ENCODE measurements at regions not wholly inside any gene's neighbourhood (a gene's known extent, or its start where the extent isn't known, plus 50 kb on each side); places are given as distances from the start of the nearest gene placed in this dataset.
A peak's percentile ranks its signal among the peaks of the same experiment; 100 is the strongest.

DNA sequence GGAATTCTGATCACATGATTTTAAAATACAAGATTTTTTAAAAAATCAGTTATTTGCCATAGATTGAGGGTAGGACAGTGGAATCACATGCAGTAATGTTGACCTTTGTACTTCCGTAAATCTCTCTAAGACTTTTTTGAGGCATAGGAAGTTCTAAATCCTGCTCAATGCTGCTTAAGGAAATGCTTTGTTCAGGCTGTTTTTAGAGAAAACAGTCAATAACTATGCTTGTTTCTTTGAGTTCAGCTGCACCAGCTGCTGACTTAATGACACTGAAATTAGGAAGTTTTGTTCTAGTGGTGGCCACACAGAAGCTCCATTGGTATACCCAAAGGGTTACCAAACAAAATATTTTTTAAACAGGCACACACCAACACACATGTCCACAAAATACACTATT, 60.9 kb downstream of the KLF12 start:
- POLR2A ChIA-PET, result interaction anchor here (1.0 to 1.1 kb wide), 2 partner anchors 11 kb away, joined by 3 read pairs; no protein-coding TSS in a partner anchor
- Mint-ChIP-seq H3K27me3 (no peaks in the 10 kb centered on the region), H3K4me3 (peak overlapping the region in 3 of 10 donors; percentile 10 to 33 (median 14)), H3K36me3 (peaks cover 5 to 22% (median 7%) of the 10 kb centered on the region in 5 donors), H3K27ac (peak overlapping the region in 7 of 9 donors; percentile 40 to 83 (median 66)), H3K4me1 (peaks cover 44 to 88% (median 79%) of the 10 kb centered on the region in 7 donors), H3K9me3 (peaks cover 0 to 5% (median 0%) of the 10 kb centered on the region in 11 donors)
- H3K27me3 ChIP-seq (ENCODE audit: control insufficient read depth in 2 of 2, insufficient read depth in 2 of 2, low read length in 2 of 2), result no peaks in the 10 kb centered on the region
- H3K4me3 ChIP-seq (ENCODE audit: low read length), result no peak overlapping the region
- no peaks in the 10 kb centered on the region for H3K9me3 ChIP-seq (ENCODE audit: control insufficient read depth in 2 of 3, low read length in 3 of 3)
- peaks cover 38 to 43% of the 10 kb centered on the region in 2 donors for H3K4me1 ChIP-seq (ENCODE audit: control insufficient read depth in 2 of 2, insufficient read depth in 2 of 2, low read length in 2 of 2)
- ATAC-seq (no peak), DNase-seq (no peak)
- CTCF ChIA-PET, result no interaction called here
- H3K27ac ChIP-seq (ENCODE audit: low read depth, low read length), result no peak overlapping the region
- no peaks in the 10 kb centered on the region for H3K36me3 ChIP-seq (ENCODE audit: control insufficient read depth in 2 of 3, insufficient read depth in 3 of 3, low read length in 3 of 3)
- intact Hi-C loops (cut with micrococcal nuclease), result loop anchor here in 1 of 2 donors (5.0 to 10.0 kb wide), 2 partner anchors 306 to 1288 kb away; partner anchors contain the start of genes DIS3 and PIBF1

DNA sequence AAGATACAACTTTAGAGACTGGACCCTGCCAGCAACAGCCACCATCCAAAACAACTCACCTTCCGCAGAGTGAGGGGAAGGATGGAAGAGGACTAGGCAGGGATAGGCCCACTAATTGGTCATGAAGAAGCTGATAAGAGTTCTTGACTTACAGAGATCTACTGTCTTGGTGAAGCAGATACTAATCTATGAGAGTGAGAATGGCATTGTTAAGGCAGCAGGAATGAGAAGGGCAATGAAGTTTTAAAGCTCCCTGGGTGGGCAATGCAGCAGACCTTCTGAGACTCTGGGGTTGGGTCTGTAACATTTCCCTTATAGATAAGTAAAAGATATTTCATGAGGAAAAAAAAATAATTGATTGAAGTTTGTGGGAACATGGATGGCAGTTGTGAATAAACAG, 63.7 kb downstream of the KLF12 start:
- POLR2A ChIA-PET, result interaction anchor here (0.6 to 1.9 kb wide), 5 partner anchors 9 to 215 kb away, joined by 3 to 10 read pairs (median 3); no protein-coding TSS in a partner anchor
- DNase-seq, result no peak
- CTCF ChIA-PET, result interaction anchor here (0.5 to 1.2 kb wide), 2 partner anchors 9 to 303 kb away, joined by 3 to 5 read pairs; no protein-coding TSS in a partner anchor
- Histone ChIP-seq H3K9me3 (ENCODE audit: control insufficient read depth in 2 of 3, low read length in 3 of 3) (no peaks in the 10 kb centered on the region), H3K27me3 (ENCODE audit: control insufficient read depth in 2 of 2, insufficient read depth in 2 of 2, low read length in 2 of 2) (no peaks in the 10 kb centered on the region), H3K4me1 (ENCODE audit: control insufficient read depth in 2 of 2, insufficient read depth in 2 of 2, low read length in 2 of 2) (peaks cover 50 to 53% of the 10 kb centered on the region in 2 donors), H3K4me3 (ENCODE audit: low read length) (peak overlapping the region; percentile 32), H3K27ac (ENCODE audit: low read depth, low read length) (no peak overlapping the region), H3K36me3 (ENCODE audit: control insufficient read depth in 2 of 3, insufficient read depth in 3 of 3, low read length in 3 of 3) (no peaks in the 10 kb centered on the region)
- peaks cover 5 to 25% (median 12%) of the 10 kb centered on the region in 5 donors for H3K36me3 Mint-ChIP-seq
- intact Hi-C loops (cut with micrococcal nuclease), result loop anchor here (1.0 to 10.0 kb wide), 10 partner anchors 8 to 1286 kb away; partner anchors contain the start of genes DIS3 (in 1 of the 2), KLF12 (in 1 of the 2) and PIBF1 (in 1 of the 2)
- H3K9me3 Mint-ChIP-seq, result peaks cover 0 to 5% (median 0%) of the 10 kb centered on the region in 11 donors
- no peaks in the 10 kb centered on the region for H3K27me3 Mint-ChIP-seq
- H3K4me3 Mint-ChIP-seq, result peak overlapping the region; percentile 58 to 88 (median 74)
- peak; percentile 42 for ATAC-seq
- peaks cover 46 to 90% (median 83%) of the 10 kb centered on the region in 7 donors for H3K4me1 Mint-ChIP-seq
- H3K27ac Mint-ChIP-seq, result peak overlapping the region; percentile 56 to 93 (median 83)

DNA sequence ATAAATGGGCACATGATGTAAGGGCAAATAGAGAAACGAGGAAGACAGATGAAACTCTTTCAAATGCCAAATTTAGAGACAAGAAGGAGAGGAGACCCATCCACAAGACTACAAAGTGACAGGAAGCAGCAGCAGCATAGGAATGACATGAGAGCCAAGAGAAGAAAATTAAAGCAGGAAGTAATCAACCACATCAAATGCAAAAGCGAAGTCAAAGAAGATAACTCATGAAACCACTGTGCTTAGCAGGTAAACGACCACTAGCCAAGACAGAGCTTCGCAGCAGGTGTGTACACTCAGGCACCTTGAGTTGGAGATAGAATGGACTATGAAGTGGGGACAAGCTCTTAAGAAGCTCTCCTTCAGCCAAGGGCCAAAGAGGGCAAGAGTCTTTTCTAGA, 64.1 kb downstream of the KLF12 start:
- Mint-ChIP-seq H3K27ac (peak overlapping the region; percentile 56 to 93 (median 83)), H3K9me3 (peaks cover 0 to 5% (median 0%) of the 10 kb centered on the region in 11 donors), H3K36me3 (peaks cover 5 to 27% (median 12%) of the 10 kb centered on the region in 5 donors), H3K4me1 (peaks cover 49 to 90% (median 83%) of the 10 kb centered on the region in 7 donors), H3K27me3 (no peaks in the 10 kb centered on the region), H3K4me3 (peak overlapping the region; percentile 58 to 88 (median 74))
- H3K36me3 ChIP-seq (ENCODE audit: control insufficient read depth in 2 of 3, insufficient read depth in 3 of 3, low read length in 3 of 3), result no peaks in the 10 kb centered on the region
- H3K9me3 ChIP-seq (ENCODE audit: control insufficient read depth in 2 of 3, low read length in 3 of 3), result no peaks in the 10 kb centered on the region
- DNase-seq (peak in 7 of 9 donors; percentile 59 to 82 (median 79)), ATAC-seq (peak; percentile 85)
- ChIA-PET POLR2A (interaction anchor here (0.6 to 1.9 kb wide), 7 partner anchors 8 to 215 kb away, joined by 3 to 10 read pairs (median 3); no protein-coding TSS in a partner anchor), CTCF (interaction anchor here (0.5 to 1.2 kb wide), 2 partner anchors 8 to 302 kb away, joined by 3 to 5 read pairs; no protein-coding TSS in a partner anchor)
- H3K4me1 ChIP-seq (ENCODE audit: control insufficient read depth in 2 of 2, insufficient read depth in 2 of 2, low read length in 2 of 2), result peaks cover 46 to 51% of the 10 kb centered on the region in 2 donors
- peak overlapping the region; percentile 32 for H3K4me3 ChIP-seq (ENCODE audit: low read length)
- no peak overlapping the region for H3K27ac ChIP-seq (ENCODE audit: low read depth, low read length)
- H3K27me3 ChIP-seq (ENCODE audit: control insufficient read depth in 2 of 2, insufficient read depth in 2 of 2, low read length in 2 of 2), result no peaks in the 10 kb centered on the region
- intact Hi-C loops (cut with micrococcal nuclease), result loop anchor here (1.0 to 10.0 kb wide), 10 partner anchors 8 to 1285 kb away; partner anchors contain the start of genes DIS3 (in 1 of the 2), KLF12 (in 1 of the 2) and PIBF1 (in 1 of the 2)

DNA sequence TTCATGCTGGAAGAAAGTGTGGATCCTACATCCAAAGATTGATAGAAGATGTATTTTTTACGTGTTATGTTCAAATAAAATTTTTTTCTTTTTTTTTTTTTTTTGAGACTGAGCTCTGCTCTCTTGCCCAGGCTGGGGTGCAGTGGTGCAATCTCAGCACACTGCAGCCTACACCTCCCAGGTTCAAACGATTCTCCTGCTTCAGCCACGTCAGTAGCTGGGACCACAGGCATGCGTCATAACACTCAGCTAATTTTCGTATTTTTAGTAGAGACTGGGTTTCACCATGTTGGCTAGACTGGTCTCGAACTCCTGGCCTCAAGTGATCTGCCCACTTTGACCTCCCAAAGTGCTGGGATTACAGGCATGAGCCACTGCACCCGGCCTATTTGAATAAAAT, 65.7 kb downstream of the KLF12 start:
- DNase-seq (peak in 1 of 9 donors; percentile 13), ATAC-seq (no peak)
- ChIA-PET CTCF (interaction anchor here (1.1 to 1.3 kb wide), 2 partner anchors 12 to 220 kb away, joined by 5 to 6 read pairs; no protein-coding TSS in a partner anchor), POLR2A (interaction anchor here (0.8 to 1.1 kb wide), 3 partner anchors 68 to 218 kb away, joined by 3 read pairs; no protein-coding TSS in a partner anchor)
- intact Hi-C loops (cut with micrococcal nuclease), result no loop called here
- no peaks in the 10 kb centered on the region for H3K27me3 ChIP-seq (ENCODE audit: control insufficient read depth in 2 of 2, insufficient read depth in 2 of 2, low read length in 2 of 2)
- no peak overlapping the region for H3K27ac ChIP-seq (ENCODE audit: low read depth, low read length)
- H3K36me3 ChIP-seq (ENCODE audit: control insufficient read depth in 2 of 3, insufficient read depth in 3 of 3, low read length in 3 of 3), result no peaks in the 10 kb centered on the region
- peak overlapping the region in 7 of 9 donors; percentile 26 to 90 (median 56) for H3K27ac Mint-ChIP-seq
- peaks cover 48 to 57% of the 10 kb centered on the region in 2 donors for H3K4me1 ChIP-seq (ENCODE audit: control insufficient read depth in 2 of 2, insufficient read depth in 2 of 2, low read length in 2 of 2)
- no peaks in the 10 kb centered on the region for H3K9me3 ChIP-seq (ENCODE audit: control insufficient read depth in 2 of 3, low read length in 3 of 3)
- peak overlapping the region in 5 of 10 donors; percentile 58 to 88 (median 67) for H3K4me3 Mint-ChIP-seq
- H3K4me1 Mint-ChIP-seq, result peaks cover 48 to 90% (median 83%) of the 10 kb centered on the region in 7 donors
- peaks cover 5 to 30% (median 12%) of the 10 kb centered on the region in 5 donors for H3K36me3 Mint-ChIP-seq
- H3K9me3 Mint-ChIP-seq, result peaks cover 0 to 5% (median 0%) of the 10 kb centered on the region in 11 donors
- no peaks in the 10 kb centered on the region for H3K27me3 Mint-ChIP-seq
- no peak overlapping the region for H3K4me3 ChIP-seq (ENCODE audit: low read length)

DNA sequence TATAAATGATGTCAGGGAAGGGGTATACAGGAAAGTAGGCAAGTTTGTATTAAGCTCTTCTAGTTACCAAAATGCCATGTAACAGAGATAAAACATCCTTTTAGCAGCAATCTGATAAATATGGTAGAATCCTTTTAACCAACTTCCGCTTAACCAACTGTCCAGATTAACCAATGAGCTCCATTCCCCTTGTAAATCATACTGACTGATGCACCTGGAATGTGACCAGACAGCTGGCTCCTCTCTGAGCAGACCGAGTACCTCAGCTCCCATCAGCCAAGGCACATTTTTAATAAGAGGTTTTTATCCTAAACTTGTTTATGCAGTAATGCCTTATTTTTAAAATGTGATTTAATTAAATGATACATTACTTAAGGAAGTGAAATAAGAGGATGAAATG, 66.4 kb downstream of the KLF12 start:
- Mint-ChIP-seq H3K36me3 (peaks cover 2 to 32% (median 9%) of the 10 kb centered on the region in 5 donors), H3K27me3 (no peaks in the 10 kb centered on the region), H3K4me1 (peaks cover 54 to 90% (median 83%) of the 10 kb centered on the region in 7 donors), H3K27ac (peak overlapping the region in 4 of 9 donors; percentile 6 to 47 (median 20)), H3K4me3 (peak overlapping the region in 3 of 10 donors; percentile 1 to 22 (median 21)), H3K9me3 (peaks cover 0 to 3% (median 0%) of the 10 kb centered on the region in 11 donors)
- ATAC-seq (no peak), DNase-seq (no peak)
- Histone ChIP-seq H3K36me3 (ENCODE audit: control insufficient read depth in 2 of 3, insufficient read depth in 3 of 3, low read length in 3 of 3) (no peaks in the 10 kb centered on the region), H3K9me3 (ENCODE audit: control insufficient read depth in 2 of 3, low read length in 3 of 3) (no peaks in the 10 kb centered on the region), H3K27me3 (ENCODE audit: control insufficient read depth in 2 of 2, insufficient read depth in 2 of 2, low read length in 2 of 2) (no peaks in the 10 kb centered on the region), H3K27ac (ENCODE audit: low read depth, low read length) (no peak overlapping the region), H3K4me1 (ENCODE audit: control insufficient read depth in 2 of 2, insufficient read depth in 2 of 2, low read length in 2 of 2) (peaks cover 55 to 64% of the 10 kb centered on the region in 2 donors), H3K4me3 (ENCODE audit: low read length) (no peak overlapping the region)
- POLR2A ChIA-PET, result interaction anchor here (0.6 to 1.2 kb wide), 4 partner anchors 11 to 239 kb away, joined by 3 to 6 read pairs (median 3); no protein-coding TSS in a partner anchor
- intact Hi-C loops (cut with micrococcal nuclease), result no loop called here
- CTCF ChIA-PET, result interaction anchor here (1.1 to 1.3 kb wide), 2 partner anchors 11 to 221 kb away, joined by 5 to 6 read pairs; no protein-coding TSS in a partner anchor

DNA sequence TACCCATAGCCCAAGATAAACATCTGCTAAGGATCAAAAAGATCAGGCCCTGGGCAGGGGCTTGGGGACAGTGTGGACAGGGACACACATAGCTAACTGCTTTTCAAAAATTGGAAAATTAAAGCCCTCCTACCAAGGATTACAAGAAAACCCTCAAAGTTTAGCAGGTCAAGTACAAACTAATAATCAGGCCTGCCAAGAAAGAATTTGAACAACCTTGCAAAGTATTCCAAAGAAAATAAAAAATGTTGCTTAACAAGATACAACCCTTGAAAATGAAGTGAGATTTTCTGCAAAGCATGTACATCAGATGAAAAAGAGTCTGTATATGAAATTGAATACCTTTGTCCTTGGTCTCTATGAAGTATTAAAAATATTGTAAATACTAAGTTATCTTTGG, 67.3 kb downstream of the KLF12 start:
- Histone ChIP-seq H3K4me1 (ENCODE audit: control insufficient read depth in 2 of 2, insufficient read depth in 2 of 2, low read length in 2 of 2) (peaks cover 61 to 68% of the 10 kb centered on the region in 2 donors), H3K36me3 (ENCODE audit: control insufficient read depth in 2 of 3, insufficient read depth in 3 of 3, low read length in 3 of 3) (no peaks in the 10 kb centered on the region), H3K4me3 (ENCODE audit: low read length) (no peak overlapping the region), H3K9me3 (ENCODE audit: control insufficient read depth in 2 of 3, low read length in 3 of 3) (no peaks in the 10 kb centered on the region), H3K27ac (ENCODE audit: low read depth, low read length) (no peak overlapping the region), H3K27me3 (ENCODE audit: control insufficient read depth in 2 of 2, insufficient read depth in 2 of 2, low read length in 2 of 2) (no peaks in the 10 kb centered on the region)
- intact Hi-C loops (cut with micrococcal nuclease), result no loop called here
- Mint-ChIP-seq H3K27me3 (no peaks in the 10 kb centered on the region), H3K27ac (peak overlapping the region in 1 of 9 donors; percentile 26), H3K4me1 (peaks cover 58 to 96% (median 90%) of the 10 kb centered on the region in 7 donors), H3K36me3 (peaks cover 0 to 30% (median 9%) of the 10 kb centered on the region in 5 donors), H3K4me3 (peak overlapping the region in 1 of 10 donors; percentile 22), H3K9me3 (peaks cover 0 to 2% (median 0%) of the 10 kb centered on the region in 11 donors)
- ChIA-PET POLR2A (interaction anchor here (0.6 to 1.4 kb wide), 4 partner anchors 11 to 151 kb away, joined by 3 to 7 read pairs (median 5); partner anchors contain the start of gene KLF12), CTCF (no interaction called here)
- ATAC-seq (no peak), DNase-seq (no peak)

Measured in naive thymus-derived CD4-positive, alpha-beta T cell (primary cell).